SK-MEL-5 (cell line): ENCODE measurements at regions not wholly inside any gene's neighbourhood (a gene's known extent, or its start where the extent isn't known, plus 50 kb on each side); places are given as distances from the start of the nearest gene placed in this dataset.
"Not testable (repeated sequence)": the region's sequence is repeated elsewhere in the genome, so short reads cannot be mapped to it uniquely, and the experiment has no call there.

Source experiments
- DNase-seq: peaks from one replicate; pipeline ENCODE4 v3.0.0-alpha.2; 2016; ENCODE audit warnings: low read depth, low spot score
- in situ Hi-C: cut with HindIII; loops from 2 replicates; pipeline ENCODE4 v1.10.0; 2016; ENCODE audit warnings: low sequenced_read_pairs, high pct_unique_total_duplicates, low pct_unique_long_range_greater_than_20kb

DNA sequence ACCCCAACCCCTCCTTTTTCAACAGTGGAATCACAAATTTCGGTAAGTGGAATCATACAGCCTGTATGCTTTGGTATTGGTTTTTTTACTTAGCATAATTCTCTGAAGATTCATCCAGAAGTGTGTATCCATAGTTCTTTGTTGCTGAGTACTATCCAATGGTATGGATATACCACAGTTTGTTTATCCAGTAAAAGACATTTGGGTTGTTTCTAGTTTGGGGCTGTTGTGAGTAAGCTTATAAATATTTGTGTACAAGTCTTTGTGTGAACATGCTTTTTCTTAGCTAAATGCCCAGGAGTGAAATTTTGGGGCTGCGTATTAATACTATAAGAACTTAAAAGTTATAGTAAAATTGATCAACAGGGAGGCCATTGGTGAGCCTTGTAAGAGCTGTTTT lies 57.5 kb upstream of the GC start:
- in situ Hi-C loops, result no loop called here

DNA sequence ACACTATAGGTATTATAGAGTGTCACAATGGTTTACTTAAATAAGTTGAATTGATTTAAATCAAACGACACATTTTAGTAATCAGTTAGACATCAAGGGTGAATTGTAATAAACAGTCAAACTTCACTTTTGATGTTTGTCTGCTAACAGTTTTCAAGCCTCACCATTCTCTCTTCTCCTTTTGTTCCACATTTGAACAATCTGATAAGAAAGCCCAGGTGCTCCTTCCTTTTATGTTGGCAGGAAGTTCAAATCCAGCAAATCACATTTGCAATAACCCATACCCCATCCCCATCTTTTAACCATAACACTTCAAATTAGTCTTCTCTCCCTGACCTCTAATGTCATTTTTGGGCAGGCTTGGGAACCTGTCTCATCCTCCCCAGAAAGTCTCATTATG lies 63.4 kb upstream of the GC start:
- in situ Hi-C loops, result no loop called here
- DNase-seq, result no peak

More for the DNA sequence above, 57.5 kb upstream of the GC start:
- no peak for DNase-seq

DNA sequence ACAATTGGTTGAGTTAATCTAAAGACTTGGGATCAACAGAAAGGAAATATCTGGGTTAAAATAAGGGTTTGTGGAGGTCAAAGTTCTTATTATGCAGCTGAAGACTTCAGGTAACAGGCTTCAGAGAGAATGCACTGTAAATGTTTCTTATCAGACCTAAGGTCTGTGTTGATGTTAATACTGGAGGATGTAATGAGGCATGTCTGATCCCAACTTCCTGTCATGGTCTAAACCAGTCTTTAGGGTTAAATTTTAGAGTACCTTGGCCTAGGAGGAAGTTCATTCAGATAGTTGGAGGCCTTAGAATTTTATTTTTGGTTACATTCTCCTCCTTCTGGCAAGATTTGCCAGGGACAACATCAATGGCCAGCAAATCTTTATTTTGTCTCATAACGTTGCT lies 72.1 kb upstream of the GC start:
- in situ Hi-C loops, result no loop called here

DNA sequence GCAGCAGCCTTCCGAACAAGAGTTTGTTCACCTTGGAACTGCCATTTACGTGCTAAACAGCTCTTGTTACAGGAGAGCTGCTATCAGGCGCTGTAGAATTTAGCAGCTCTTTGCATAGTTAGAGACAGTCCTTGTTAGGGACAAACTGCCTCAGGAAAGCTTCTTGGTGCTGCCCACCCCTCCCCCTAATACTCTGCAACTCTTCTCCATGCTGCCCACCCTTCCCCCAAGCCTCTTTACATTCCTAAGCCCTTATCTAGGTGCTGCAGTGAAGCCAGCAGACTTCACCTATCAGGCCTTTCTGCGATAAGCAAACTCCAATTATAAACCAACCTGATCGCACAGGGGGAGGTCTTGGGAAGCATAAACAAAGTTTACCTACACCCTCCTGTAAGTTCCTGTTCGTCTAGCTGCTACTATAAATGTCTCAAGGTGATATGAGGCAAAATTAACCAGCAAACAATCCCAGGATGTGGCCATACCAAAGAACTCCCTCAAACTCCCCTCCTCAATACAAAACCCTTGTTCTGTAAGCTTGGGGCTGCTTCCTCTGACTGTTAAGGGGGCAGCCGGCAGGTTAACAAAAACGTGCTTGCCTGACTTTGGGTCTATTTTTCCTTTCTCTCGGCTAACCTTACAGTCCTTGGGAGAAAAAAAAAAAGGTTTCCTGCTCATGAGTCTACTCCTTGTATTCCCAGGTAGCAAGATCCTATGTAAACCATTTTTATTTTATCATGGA lies 74.0 kb upstream of the GC start:
- DNase-seq, result no peak
- in situ Hi-C loops, result no loop called here

More for the DNA sequence above, 72.1 kb upstream of the GC start:
- no peak for DNase-seq

DNA sequence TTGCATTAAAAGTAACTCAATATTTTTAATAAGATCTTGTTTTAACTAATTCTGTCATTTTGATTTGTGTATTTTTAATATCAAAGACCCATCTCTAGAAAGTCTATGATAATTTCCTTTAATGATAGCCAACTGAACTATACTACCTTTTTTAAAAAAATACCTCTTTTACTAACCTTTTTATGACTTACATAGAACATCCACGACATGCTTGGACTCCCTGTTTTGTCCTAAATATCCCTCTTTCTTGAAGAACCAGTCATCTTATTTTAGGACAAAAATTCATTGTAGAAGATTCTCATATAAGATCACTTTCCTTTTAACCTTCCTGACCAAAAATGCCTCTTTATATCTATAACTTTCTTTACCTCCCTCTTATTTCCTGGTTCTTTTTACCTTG lies 76.8 kb upstream of the GC start:
- in situ Hi-C loops, result no loop called here
- DNase-seq, result no peak

DNA sequence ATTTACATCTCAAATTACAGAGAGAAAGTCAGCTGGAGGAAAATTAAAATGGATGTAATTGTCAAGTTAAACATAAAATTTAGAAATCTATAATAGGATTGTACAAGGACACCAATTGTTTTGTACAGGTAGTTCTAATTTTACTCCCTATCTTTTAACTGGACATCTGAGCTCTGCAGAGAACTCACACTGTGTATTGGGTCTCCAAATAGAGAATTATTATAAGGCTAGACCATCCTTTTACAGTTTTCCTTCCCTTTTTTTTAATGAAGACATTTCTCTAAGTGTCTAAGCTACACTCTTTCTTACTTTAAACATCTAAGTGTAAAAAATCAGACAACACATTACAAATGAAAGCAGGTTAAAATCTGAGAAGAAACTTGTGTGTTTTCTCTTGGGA lies 78.4 kb upstream of the GC start:
- in situ Hi-C loops, result no loop called here
- no peak for DNase-seq

DNA sequence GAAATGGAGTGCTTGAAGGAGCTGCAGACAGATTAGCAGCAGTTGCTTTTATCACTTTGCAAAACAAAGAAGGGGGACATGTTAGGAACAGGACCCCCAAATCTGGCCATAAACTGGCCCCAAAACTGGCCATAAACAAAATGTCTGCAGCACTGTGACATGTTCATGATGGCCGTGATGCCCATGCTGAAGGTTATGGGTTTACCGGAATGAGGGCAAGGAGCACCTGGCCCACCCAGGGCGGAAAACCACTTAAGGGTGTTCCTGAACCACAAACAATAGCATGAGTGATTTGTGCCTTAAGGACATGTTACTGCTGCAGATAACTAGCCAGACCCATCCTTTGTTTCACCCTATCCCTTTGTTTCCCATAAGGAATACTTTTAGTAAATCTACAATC lies 79.6 kb upstream of the GC start:
- in situ Hi-C loops, result no loop called here
- DNase-seq, result no peak

DNA sequence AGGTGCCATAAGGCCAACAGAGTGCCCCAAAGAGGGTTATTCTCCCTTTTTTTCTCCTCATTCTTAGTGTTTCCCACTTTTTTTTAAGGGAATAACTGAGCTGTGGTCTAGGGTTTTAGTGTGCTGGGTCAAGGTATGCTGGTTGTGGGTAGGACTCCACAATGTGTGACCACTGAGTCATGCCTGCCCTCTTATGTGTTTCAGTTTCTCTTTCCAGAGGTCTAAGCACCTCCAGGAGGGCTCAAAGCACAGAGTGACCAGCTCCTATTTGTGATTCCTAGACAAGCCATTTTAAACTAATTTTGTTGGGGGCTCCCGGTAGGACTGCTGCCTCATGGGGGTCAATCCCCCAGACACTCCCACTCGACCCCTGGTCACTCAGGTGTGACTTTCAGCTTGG lies 80.5 kb upstream of the GC start:
- no peak for DNase-seq
- in situ Hi-C loops, result no loop called here

DNA sequence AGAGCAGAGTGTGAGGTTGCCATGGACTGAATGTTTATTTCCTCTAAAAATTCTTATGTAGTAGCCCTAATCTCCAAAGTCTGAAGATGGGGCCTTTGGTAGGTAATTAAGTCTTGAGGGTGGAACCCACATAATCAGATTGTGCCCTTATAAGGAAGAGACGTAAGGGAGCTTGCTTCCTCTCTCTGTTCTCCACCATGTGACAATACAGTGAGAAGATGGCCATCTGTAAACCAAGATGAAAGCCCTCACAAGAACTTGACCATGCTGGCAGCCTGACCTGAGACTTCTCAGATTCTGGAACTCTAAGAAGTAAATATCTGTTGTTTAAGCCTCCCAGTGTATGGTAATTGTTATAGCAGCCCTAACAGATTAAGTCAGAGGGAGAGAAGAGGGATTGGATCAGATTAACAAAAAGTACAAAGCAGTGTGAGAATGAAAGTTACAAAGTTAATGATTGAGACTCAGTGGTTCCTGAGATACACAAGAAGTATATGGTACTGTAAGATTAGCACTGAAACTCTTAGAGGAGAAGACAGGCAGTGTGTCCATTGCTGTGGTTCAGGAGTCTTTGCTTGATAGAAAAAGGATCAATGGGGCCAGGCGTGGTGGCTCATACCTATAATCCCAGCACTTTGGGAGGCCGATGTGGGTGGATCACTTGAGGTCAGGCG lies 82.5 kb upstream of the GC start:
- in situ Hi-C loops, result no loop called here
- DNase-seq, result no peak

DNA sequence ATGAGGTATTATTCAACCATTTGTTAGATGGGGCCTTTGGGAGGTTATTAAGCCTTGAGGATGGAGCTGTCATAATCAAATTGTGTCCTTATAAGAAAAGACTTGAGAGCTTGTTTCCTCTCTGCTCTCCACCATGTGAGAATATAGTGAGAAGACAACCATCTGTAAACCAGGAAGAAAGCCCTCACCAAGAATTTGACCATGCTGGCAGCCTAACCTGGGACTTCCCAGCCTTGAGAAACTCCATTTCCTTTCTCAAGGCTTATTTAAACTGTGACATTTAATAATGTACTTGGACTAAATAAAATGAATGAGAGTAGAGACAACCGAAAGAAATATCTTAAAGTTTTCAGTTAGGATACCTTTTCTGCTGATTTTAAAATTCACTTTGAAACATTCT lies 83.7 kb upstream of the GC start:
- in situ Hi-C loops, result no loop called here
- no peak for DNase-seq

DNA sequence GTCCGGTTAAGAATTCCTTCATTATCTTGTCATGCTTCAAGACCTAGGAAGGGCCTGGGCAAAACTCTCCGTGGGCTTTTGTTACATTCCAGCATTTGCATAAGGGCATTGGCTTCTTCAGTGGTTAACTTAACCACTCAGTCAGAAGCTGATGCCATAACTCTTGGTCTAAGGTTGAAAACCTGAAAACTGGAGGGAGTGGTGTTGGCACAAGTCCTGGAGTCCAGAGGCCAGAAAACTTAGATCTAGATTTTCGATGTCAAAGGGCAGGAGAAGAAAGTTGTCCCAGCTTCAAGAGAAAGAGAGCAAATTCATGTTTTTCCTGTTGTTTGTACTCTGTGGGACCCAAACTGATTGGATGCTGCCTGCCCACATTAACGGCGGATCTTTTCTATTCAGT lies 86.6 kb upstream of the GC start:
- DNase-seq, result no peak
- in situ Hi-C loops, result no loop called here

DNA sequence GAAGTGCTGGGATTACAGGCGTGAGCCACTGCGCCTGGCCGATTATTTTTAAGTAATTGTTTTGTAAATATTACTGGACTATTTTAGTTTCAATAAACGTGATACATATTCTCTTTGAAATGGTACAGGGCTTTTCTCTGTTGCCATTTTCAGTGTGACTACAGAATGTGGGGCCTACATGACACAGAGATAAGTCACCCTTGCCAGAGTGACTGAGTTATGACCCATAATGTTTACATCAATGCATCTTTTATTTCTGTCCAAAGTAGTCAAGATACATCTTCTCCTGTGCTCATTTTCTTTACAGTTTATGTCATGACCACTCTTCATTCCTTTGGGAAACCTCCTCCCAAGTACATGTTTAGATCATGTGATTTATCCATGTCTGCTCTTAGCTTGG lies 88.3 kb upstream of the GC start:
- in situ Hi-C loops, result no loop called here

DNA sequence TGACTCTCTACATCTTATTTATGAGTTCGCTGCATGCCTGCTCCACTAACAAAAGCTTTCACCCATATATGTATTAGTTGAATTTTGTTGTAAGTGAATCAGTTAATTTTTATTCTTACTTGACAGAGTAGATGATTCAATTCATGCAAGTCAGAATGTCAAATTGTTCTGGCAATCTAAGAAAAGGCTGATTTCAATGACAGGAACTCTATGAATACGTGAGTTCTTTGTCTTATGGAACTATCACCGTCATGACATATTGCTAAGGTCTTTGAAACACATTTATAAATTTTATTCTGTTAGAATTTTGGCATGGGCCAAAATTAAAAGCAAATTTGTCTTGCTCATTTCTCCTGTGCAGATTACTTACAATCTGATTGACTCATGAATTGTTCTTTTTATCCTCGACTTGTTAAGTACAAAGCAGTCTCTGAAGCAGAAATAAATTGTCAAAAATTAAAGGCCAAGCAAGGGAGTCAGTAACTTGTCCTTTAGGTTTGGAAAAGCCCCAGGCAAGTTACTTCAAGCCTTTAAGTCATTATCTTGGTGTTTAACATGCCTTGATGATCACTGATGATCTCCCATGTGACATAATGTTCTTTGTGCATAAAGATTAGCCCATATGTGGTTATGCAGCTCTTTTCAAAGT lies 89.0 kb upstream of the GC start:
- in situ Hi-C loops, result no loop called here
- DNase-seq, result no peak

More for the DNA sequence above, 88.3 kb upstream of the GC start:
- no peak for DNase-seq

DNA sequence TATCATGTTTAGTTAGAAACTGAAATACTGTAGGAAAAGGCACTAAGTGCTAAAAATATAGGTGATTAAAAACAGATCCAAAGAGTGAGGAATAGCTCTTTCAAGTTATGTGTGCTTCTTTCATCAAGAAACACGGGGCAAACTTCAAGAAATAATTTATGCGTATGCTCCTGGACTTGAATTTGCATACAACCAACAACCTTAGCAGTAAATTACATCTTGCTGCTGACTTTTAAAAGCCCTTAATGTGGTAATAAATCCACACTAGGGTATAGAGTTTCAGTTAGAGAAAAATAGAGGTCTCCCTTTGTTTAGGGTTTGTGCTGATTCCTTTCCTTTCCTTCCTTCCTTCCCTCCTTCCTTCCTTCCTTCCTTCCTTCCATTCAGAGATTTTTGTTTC lies 94.5 kb upstream of the GC start:
- no peak for DNase-seq
- in situ Hi-C loops, result no loop called here

DNA sequence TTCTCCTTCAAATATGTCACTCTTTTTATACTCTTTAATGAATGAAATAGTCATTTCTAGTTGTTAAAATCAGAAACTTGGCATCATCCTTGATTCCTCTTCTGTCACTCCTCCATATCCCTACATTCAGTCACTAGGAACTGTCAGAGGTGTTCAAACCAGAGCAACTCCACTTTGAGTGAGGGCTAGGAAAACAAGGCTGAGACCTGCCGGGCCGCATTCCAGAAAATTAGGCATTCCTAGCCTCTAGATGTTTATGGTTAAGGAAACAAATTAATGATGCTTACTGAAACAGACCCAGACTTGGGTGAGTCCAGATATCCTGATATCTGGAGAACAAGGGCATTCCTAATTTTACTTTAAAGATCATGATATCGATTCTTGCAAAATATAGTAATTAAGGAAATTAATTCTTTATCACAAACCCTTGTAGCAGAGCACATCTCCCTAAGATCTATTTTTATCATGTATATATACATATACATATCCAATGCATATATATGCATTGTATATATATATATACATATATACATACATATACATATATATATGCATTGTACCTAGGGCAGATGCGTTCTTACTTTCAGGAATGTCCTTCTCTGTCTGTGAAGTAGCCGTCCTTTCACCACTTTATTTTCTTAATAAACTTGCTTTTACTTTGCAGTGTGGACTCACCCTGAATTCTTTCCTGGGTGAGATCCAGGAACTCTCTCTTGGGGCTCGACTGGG lies 98.4 kb upstream of the GC start:
- in situ Hi-C loops, result no loop called here
- no peak for DNase-seq

DNA sequence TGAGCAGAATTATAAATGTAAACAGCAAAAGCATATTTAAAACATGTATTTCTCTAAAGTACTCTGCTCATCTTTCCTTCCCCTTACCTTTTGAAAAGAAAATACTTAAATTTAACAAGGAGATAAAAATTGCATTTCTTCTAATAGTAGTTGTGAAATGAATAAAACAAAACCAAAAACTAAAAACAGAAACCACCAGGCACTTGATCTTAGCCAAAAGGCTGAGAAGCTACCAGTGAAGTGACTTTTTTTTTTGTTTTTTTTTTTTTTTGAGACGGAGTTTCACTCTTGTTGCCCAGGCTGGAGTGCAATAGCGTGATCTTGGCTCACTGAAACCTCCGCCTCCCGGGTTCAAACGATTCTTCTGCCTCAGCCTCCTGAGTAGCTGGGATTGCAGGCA lies 116.5 kb upstream of the GC start:
- in situ Hi-C loops, DNase-seq: not testable (repeated sequence)

DNA sequence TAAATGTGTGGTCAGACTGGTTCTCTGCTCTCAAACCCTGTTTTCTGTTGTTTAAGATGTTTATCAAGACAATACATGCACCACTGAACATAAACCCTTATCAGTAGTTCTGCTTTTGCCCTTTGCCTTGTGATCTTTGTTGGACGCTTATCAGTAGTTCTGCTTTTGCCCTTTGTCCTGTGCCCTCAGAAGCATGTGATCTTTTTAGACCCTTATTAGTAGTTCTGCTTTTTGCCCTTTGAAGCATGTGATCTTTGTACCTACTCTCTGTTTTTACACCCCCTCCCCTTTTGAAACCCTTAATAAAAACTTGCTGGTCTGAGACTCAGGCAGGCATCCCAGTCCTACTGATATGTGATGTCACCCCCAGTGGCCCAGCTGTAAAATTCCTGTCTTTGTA lies 121.7 kb upstream of the GC start:
- DNase-seq, in situ Hi-C loops: not testable (repeated sequence)

DNA sequence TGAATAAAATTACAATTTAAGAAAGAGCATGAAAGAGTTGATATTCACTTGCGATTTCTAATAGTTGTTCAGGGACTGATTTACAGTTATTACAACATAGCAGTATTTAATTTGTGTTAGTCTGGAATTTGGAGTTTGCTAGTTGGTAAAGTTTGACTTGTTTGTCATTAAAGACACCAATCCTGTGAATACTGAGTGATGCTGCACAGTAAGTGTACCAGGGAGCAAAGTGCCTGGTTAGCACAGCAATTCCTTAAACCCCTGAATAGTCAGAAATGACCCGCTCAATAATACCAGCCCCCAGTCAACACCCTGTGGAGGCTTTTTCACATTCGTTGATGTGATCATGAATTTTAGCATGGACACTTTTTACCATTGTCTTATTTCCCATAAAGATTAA lies 122.2 kb upstream of the GC start:
- in situ Hi-C loops, result no loop called here
- no peak for DNase-seq
